GM19438 (cell line): ENCODE measurements at regions not wholly inside any gene's neighbourhood (a gene's known extent, or its start where the extent isn't known, plus 50 kb on each side); places are given as distances from the start of the nearest gene placed in this dataset.
"Not testable (repeated sequence)": the region's sequence is repeated elsewhere in the genome, so short reads cannot be mapped to it uniquely, and the experiment has no call there.

Source experiments
- ATAC-seq: cut with Tn5 transposase; IDR thresholded peaks from one replicate; pipeline ENCODE4 v1.9.1; 2021; ENCODE audit warnings: low read depth; ENCODE audit not compliant: unreplicated experiment

DNA sequence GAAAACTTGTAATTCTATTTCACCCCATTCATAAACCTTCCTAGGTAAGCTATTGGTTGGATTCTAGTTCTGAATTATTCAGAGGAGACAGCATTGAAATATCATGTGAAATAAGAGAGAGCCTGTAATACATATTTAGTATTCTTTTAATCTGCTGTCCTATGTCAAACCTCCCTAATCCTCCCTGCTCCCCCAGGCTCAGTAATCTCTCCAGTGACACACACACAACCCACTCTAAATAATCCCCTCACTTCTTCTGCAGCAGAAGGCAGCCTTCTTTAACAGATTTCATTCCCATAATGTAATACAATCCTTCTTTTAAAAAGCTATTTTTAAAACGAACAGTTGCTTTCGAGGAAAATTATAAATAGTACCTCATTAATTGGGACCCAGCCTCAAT is 639.7 kb upstream of the AUTS2 start:
- no peak for ATAC-seq

DNA sequence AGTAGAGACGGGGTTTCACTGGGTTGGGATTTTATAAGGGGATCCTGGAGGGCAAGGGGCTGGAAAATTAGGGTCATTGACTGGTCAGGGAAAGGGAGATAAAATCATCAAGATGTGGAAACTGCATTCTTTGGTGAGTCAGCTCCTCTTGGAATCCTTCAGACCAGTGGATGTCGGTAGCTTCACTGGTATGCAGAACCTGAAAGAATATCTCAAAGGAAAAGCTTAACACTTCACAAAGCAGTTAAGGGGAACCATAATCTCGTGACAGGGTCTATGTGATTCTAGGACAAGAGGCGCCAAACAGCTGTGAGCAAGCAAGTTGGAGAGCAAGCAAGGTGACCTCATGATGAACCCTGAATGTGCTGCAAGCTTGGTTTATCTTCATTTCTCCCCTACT is 634.7 kb upstream of the AUTS2 start:
- no peak for ATAC-seq

DNA sequence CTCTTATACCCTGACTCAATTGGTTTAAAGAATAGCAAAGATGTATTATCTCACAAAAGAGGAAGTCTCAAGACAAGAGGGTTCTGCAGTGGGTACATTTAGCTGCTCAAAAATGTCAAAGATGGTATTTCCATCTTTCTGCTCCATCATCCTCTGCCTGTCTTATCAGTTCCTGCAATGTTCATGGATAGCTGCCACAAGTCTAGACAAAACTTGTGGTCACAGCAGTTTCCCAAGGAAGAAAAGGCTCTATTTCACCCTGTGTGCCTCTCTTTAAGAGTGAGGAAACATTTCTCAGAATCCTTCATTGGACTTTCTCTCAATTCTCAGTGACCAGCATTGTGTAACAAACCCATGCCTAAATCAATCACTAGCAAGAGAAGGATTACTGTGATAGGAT is 634.2 kb upstream of the AUTS2 start:
- no peak for ATAC-seq

DNA sequence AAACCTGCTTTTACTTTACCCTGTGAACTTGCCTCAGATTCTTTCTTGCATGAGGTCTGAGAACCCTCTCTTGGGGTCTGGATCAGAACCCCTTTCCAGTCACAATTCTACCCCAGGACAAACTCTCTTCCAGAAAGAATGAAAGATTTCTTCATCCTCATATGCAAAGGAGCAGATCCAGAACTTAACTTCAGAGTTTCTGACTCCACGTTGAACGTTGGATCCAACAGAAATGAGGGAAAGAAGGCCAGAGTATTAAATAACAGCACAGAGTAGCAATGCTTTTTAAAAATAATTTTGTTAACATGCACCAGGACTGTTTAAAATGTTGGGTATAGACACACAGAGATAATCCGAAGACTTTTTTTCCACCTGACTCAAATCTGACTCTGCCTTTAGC is 632.9 kb upstream of the AUTS2 start:
- no peak for ATAC-seq

DNA sequence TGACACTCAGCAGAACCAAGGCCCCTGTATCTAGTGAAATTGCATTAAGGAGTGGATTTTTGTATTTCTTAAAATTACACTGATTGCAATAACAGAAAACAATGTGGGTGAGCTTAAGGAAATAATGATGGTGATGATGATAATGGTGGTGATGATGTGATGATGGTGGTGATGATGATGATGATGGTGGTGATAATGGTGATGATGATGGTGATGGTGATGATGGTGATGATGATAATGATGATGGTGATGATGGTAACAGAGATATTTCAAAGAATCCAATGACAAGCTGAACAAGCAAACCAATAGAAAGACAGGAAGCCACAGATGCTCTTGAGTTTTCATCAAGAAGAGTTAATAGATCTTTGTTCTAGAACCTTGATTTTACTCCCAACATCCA is 630.7 kb upstream of the AUTS2 start:
- ATAC-seq = no peak

DNA sequence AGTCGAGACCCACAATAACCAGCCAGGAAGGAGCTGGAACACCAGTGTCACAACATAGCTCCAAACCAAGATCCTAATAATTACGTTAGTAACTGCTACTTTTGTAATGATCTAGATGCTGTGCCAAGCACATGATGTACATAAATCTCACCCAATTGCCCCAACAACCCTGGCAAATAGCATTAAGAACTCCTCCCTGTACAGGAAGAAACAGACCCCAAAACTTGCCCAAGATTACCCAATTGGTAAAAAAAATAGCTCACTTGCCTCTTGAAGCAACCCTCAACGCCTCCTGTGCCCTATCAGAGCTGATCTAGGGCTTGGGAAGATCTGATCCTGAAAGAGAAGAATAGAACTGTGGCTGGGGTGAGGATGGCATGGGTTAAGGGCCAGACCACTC is 628.7 kb upstream of the AUTS2 start:
- no peak for ATAC-seq

DNA sequence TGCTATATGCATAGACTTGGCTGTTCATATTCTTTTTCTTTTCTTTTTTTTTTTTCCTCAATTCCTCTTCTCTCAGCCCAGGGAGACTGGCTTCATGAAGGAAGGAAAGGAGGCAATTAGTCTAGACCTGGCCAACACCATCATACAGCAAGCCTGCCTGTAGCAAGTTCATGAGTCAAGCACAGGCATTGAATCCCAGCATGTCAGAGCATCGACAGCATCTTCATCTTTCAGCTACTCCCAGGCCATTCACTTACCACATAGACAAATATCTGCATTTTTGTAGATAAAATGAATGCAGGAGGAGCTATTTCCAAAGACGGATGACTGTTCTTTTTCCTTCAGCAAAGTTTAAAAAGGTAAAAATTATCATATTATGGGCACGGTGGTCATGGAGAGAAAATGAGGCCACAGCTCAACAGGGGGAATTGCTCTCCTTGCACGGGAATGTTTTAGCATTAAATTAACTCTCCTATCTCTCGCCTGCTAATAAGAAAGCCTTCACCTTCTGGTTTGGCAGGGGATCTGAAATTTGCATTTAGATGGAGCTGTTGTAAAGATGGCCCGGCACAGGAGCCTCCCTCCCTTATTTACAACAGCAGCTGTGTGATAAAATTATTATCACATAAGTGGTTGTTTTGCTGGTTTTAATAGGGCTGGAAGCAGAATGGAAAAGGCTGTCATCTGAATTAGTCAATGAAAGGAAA is 626.5 kb upstream of the AUTS2 start:
- no peak for ATAC-seq

DNA sequence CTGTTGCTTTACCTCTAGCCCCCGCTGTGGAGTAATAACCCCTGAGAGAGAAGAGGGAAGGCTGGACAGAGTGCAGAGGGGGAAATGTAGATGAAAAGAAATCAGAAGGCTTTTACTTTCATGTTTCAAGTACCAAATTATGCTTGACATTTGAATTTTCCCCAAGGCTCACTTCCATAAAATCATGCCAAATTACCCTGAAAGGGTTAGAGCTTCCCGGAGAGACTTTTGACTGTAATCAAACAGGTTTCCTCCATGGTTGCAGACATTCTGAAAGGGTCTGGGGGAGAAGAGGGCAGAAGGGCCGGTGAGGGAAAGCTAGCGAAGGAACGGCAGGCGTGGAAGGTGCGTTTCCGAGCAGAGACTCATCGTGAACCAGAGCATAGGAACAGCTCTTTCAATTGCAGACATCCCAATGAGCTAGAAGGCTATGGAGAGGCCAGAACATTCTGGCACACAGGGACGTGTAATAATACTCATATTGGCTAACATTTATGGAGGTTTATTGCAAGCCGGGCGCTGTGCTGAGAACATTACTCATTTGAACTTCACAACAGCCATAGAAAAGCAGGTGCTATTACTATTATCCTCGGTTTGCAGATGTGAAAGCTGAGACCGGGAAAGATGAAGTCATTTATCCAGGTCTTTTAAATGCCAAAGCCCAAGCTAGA is 620.8 kb upstream of the AUTS2 start:
- ATAC-seq = no peak

DNA sequence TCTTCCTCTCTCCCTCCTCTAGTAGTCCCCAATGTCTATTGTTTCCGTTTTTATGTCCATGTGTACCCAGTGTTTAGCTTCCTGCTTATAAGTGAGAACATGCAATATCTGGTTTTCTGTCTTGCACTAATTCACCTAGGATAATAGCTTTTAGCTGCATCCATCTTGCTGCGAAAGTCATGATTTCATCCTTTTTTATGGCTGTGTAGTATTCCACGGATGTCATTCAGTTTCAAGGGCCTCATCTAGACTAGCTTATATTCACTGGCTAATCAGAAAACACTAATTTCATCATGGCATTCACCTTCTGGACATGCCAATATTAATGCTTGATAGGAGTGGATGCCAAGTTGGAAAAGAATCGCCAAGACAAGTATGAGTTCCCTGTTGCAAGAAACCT is 619.6 kb upstream of the AUTS2 start:
- ATAC-seq = no peak

DNA sequence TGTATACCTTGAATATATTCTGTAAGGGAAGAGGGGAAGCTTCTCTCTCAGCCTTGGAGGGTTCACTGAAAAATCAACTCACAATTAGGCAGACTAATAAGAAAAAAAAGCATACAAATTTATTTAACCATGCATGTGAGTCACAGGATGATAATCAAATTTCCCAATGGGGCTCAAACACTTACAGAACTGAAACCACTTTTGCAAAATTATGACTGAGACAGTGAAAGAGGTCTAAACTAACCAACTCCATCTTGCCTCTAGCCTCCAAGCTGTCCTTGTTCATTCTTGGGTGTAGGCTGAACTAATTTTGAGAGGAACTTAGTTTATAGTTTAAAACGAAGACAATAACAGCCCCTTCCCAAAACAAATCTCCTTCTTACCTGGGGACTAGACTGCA is 618.3 kb upstream of the AUTS2 start:
- ATAC-seq = no peak

DNA sequence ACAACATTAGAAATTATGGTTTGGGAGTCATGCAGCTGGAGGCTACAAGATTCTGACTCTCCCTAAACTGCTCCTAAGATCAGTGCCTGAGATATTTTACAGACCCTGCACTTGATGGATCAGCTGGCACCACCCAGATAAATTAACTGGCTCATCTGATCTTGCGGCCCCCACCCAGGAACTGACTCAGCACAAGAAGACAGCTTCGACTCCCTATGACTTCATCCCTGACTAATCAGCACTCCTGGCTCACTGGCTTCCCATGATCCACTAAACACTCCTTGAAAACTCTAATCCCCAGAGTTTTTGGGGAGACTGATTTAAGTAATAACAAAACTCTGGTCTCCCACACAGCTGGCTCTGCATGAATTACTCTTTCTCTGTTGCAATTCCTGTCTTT is 617.8 kb upstream of the AUTS2 start:
- not testable (repeated sequence) for ATAC-seq

DNA sequence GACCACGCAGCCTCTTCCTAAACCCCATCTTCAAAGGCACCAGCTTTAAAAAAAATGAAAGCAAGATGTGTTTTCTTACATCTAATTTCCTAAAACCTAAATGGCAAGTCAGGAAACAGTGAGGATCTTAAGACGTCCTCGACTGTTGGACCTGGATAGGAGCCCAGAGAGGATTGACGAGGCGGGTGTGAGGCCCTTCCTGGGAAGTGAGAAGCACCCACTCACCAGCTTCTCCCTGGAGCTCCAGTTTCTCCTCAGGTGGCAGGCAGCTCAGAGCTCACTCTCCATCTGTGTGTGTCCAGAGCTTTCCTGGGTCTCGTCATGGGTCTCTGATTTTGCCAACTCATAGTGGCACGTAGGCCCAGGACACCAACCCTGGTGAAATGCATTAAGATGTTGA is 614.0 kb upstream of the AUTS2 start:
- no peak for ATAC-seq

DNA sequence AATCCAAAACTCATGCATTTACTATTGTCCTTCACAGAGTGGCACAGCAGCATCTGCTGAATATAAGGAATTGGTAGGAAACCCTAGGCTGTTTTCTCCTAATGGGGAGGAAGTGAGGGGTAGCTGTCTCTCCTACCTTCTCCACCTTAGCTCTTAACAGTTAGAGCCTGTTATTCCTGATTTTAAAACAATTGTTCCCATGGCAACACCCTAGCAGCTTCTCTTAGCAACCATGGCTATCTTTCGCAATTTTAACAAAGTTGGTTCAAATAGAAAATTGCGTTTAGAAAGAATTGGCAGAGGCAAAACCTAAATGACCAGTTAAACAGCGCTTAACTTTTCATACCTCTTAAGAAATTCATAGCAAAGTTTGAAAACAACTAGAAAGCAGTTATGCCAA is 603.4 kb upstream of the AUTS2 start:
- no peak for ATAC-seq

DNA sequence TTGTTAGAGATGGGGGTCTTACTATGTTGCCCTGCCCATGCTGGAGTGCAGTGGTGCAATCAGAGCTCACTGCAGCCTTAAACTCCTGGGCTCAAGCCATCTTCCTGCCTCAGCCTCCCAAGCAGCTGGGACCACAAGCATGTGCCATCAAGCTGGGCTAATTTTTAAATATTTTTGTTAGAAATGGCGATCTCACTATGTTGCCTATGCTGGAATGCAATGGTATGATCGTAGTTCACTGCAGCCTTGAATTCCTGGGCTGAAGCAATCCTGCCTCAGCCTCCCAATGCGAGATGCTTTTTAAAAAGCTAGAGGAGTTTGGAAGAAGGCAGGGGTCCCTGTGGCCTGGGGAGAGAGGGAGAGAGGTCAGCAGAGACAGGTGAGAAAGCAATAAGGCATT is 600.1 kb upstream of the AUTS2 start:
- no peak for ATAC-seq

DNA sequence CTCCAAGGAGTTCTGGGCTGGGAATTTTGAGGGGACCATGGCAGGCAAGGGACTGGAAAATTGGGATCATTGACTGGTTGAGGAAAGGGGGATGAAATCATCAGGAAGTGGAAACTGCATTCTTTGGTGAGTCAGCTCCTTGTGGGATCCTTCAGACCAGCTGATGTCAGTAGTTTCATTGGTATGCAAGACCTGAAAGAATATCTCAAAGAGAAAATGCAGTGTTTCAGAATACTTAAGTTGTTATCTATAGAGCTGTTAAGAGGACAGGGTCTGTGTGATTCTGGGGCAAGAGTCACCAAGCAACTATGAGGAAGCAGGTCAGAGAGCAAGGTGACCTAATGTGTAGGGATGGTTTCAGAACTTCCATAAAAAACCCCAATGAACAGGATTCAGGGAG is 595.9 kb upstream of the AUTS2 start:
- ATAC-seq = no peak

DNA sequence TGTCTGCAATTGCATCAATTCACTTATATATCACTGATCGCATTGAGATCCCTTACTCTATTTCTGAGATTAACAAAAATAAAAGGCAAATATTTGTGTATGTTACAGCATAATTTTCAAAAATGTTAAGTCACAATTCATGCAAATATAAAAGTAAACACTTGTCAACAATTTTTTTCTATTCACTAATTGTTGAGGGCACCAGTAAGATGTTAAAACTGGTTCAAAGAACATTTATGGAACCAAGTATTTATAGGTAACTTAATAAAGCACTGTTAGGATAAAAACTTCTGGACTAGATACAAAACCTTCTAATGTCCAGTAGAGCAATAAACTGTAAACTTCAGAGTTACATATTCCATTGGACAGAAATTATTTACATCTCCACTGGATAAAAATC is 586.1 kb upstream of the AUTS2 start:
- no peak for ATAC-seq

DNA sequence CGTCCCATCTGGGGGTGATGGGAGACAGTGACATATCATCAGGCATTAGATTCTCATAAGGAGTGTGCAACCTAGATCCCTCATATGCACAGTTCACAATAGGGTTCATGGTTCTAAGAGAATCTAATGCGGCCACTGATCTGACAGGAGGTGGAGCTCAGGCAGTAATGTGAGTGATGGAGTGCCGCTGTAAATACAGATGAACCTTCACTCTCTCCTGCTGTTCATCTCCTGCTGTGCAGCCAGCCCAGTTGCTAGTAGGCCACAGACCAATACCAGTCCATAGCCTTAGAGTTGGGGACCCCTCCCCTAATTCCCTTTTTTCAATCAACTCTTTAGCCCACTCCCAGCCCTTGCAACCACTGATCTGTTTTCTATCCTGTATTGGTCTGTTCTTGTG is 581.1 kb upstream of the AUTS2 start:
- ATAC-seq = no peak

DNA sequence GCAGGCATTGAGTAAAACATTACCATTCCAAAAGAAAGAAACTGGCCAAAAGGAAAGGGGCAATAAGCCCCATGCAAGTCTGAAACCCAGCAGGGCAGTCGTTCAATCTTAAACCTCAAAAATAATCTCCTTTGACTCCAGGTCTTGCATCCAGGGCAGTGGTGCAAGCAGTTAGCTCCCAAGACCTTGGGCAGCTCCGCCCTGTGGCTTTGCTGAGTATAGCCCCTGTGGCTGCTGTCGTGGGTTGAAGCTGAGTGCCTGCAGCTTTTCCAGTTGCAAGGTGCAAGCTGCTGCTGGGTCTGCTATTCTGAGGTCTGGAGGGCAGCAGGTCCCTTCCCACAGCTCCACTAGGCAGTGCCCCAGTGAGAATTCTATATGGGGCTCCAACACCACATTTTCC is 580.1 kb upstream of the AUTS2 start:
- ATAC-seq = no peak

DNA sequence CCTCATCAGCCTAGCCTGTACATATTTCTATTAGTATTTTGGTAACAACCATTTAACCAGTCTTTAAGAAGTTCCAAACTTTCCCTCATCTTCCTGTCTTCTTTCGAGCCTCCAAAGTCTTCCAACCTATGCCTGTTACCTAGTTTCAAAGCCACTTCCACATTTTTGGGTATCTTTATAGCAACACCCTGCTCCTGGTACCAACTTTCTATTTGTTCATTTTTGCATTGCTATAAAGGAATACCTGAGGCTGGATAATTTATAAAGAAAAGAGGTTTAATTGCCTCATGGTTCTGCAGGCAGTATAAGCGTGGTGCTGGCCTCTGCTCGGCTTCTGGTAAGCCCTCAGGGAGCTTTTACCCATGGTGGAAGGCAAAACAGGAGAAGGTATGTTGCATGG is 578.8 kb upstream of the AUTS2 start:
- ATAC-seq = no peak

DNA sequence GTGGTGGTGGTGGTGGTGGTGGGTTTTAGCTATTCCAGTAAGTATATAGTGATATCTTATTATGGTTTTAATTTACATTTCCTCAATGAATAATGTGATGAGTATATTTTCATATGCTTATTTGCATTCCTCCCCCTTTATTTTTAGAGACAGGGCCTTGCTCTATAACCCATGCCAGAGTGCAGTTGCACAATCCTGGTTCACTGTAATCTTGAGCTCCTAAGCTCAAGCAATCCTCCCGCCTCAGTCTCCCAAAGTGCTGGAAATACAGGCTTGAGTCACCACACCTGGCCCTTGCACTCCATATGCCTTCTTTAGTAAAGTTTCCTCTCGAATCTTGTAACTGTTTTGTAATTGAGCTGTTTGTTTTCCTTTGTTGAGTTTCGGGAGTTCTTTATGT is 577.7 kb upstream of the AUTS2 start:
- no peak for ATAC-seq

DNA sequence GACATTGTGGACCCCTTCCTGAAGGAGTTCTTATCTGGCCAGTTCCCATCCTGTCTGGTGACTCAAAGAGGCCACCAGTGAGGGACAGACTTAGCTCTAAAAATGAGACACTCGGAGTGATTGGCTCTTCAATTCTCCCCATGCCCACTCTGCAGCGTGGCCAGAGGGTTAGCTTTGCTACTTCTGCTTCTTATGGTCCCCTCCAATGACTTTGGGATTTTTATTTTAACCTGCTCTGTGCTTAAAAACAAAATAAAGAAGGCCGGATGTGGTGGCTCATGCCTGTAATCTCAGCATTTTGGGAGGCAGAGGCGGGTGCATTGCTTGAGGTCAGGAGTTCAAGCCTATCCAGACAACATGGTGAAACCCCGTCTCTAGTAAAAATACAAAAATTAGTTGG is 573.0 kb upstream of the AUTS2 start:
- no peak for ATAC-seq

DNA sequence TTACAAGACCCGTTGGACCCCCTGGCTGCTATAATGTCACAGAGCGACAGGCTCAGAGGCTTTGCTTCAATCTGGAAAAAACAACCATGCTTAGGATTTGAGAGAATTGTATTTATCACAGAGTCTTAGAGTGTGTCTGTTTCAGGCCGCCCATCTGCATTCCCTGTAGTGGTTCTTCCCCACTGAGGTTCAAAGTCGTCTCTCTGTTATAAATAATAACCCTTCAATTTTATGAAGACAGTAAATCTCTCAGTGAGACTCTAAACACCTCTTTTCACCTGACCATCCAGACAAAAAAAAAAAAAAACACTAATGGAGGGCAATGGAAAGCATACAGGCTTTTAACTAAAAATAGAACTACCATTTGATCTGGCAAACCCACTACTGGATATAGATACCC is 565.4 kb upstream of the AUTS2 start:
- no peak for ATAC-seq

DNA sequence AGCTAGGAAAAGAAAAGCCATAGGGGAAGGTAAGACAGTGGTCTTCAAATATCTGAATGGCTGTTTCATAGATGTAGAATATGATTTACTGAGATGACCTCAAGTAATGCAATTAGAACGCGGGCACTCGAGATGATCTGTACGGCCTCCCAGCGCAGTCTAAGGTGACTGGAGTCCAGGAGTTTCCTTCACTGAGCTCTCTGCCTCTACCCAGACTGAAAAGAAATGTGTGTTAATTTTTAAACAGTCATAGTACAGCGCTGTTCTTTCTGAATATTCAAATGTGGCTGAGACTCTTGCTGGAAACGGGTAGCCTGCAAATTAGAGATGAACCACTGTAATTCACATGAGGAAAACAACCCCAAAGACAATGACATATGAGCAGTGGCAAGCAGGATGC is 562.4 kb upstream of the AUTS2 start:
- no peak for ATAC-seq
